LNCaP clone FGC (cell line): ENCODE measurements at regions not wholly inside any gene's neighbourhood (a gene's known extent, or its start where the extent isn't known, plus 50 kb on each side); places are given as distances from the start of the nearest gene placed in this dataset.
"Not testable (repeated sequence)": the region's sequence is repeated elsewhere in the genome, so short reads cannot be mapped to it uniquely, and the experiment has no call there.

Source experiments
- DNase-seq: peaks from one replicate; pipeline ENCODE4 v3.0.0-alpha.2; 2011; ENCODE audit warnings: low read depth
- H3K4me3 ChIP-seq: 2 replicates; pipeline ENCODE4 v1.5.1; 2011; ENCODE audit warnings: mild to moderate bottlenecking, low read depth, low read length, control low read depth
- CTCF ChIP-seq: IDR thresholded peaks from 2 replicates; pipeline ENCODE4 v1.5.1; 2012; ENCODE audit warnings: mild to moderate bottlenecking; ENCODE audit not compliant: control insufficient read depth, insufficient read depth; ENCODE audit errors: extremely low read depth

GRCh38 chr20:57770852-57771720 lies 61.3 kb upstream of the PMEPA1 start:
- no peak for TF ChIP-seq CTCF
- no peak for DNase-seq
- no peak overlapping the region for H3K4me3 ChIP-seq

GRCh38 chr20:57770401-57770800 lies 60.6 kb upstream of the PMEPA1 start:
- DNase-seq: not testable (repeated sequence)

GRCh38 chr20:57769756-57770155 lies 59.9 kb upstream of the PMEPA1 start:
- DNase-seq: no peak
- no peak for TF ChIP-seq CTCF
- H3K4me3 ChIP-seq: no peak overlapping the region

More at GRCh38 chr20:57770401-57770800, 60.6 kb upstream of the PMEPA1 start:
- H3K4me3 ChIP-seq: not testable (repeated sequence)

DNA sequence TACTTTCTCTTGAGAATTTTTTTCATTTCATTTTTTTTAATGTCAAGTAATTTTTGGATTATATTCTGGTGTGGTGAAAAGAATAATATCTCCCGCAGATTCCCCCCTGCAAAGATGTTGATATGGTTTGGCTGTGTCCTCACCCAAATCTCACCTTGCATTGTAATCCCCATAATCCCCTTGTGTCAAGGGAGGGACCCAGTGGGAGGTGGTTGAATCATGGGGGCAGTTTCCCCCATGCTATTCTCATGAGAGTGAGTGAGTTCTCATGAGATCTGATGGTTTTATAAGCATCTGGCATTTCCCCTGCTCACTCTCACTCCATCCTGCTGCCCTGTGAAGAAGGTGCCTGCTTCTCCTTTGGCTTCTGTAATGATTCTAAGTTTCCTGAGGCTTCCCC lies 58.7 kb upstream of the PMEPA1 start:
- no peak for DNase-seq
- no peak for TF ChIP-seq CTCF
- no peak overlapping the region for H3K4me3 ChIP-seq

DNA sequence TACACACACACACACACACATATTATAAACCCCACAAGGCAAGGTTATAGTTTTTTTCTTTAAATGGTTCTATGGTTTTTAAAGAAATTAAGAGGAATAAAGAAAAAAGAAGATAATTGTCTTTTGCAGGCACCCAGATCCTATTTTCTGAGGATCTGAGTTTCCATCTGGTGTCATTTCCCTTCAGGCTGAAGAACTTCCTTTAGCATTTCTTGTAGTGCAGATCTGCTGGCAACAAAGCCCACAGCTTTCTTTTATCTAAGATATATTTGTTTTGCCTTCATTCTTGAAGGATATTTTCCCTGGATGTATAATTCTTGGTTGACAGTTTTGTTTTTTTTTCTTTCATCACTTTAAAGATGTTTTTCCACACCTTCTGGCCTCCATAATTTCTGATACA lies 57.6 kb upstream of the PMEPA1 start:
- no peak for DNase-seq
- no peak for TF ChIP-seq CTCF
- no peak overlapping the region for H3K4me3 ChIP-seq

GRCh38 chr20:57763235-57763595 lies 53.4 kb upstream of the PMEPA1 start:
- peak; percentile 86 for DNase-seq
- TF ChIP-seq CTCF: no peak
- peak overlapping the region; percentile 16; the same call in 1 of the 2 replicates for H3K4me3 ChIP-seq

DNA sequence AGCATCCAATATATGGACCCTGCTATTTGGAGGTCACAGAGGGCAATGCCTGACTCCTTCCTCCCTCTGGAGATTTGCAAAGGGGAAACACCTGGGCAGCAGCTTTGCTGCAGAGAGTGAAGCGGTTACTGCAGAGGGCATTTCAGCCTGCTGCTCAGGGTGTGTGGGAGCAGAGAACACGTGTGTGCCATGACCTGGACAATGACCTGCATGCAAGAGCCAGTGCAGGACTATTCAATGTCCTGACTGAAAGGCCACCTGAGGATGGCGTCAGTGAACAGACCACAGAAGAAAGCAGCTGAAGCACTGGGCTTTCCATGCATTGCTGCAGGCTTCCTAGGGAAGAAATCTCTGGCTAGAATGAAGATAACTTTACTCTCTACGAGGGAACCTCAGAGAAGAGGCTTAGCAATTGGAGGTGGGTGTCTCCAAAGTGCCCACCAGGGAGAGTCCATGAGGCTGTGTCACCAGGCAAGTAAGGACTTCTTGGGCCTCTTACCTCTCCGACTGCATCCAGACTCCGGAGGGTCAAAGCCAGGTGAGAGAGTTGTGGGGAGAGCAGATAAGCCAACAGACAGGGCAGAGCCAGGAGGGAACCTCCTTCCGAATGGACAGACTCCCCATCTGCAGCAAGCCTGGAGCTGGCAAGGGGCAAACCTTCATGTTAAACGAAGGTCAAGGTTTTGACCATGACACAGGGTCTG lies 52.9 kb upstream of the PMEPA1 start:
- peak overlapping the region; percentile 16 for H3K4me3 ChIP-seq
- no peak for TF ChIP-seq CTCF
- no peak for DNase-seq
